GM04504 (cell line): ENCODE measurements at regions not wholly inside any gene's neighbourhood (a gene's known extent, or its start where the extent isn't known, plus 50 kb on each side); places are given as distances from the start of the nearest gene placed in this dataset.
"Not testable (repeated sequence)": the region's sequence is repeated elsewhere in the genome, so short reads cannot be mapped to it uniquely, and the experiment has no call there.

Experiments
- DNase-seq: peaks from one replicate; pipeline ENCODE4 v3.0.0-alpha.2; 2012; ENCODE audit warnings: low read depth

GRCh38 chr6:92522589-92522988, 896.8 kb downstream of the EPHA7 start:
- DNase-seq: no peak

DNA sequence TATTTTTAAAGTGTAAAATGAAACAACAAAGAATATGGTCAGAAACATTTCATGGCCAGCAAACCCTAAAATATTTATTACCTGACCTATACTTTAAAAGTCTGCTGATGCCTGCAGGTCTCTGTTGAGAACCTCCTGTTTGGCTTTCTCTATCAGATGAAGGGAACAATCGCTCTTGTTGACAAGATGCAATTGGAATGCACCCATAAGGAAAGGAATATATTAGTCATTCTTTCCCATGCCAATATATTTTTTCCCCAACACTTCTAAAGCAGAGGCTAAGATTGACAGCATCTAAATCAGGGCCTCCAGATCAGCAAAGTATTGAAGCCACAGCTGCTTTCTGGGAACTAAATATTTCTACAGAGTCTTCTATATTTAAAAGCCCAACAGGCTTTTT, 897.8 kb downstream of the EPHA7 start:
- no peak for DNase-seq

DNA sequence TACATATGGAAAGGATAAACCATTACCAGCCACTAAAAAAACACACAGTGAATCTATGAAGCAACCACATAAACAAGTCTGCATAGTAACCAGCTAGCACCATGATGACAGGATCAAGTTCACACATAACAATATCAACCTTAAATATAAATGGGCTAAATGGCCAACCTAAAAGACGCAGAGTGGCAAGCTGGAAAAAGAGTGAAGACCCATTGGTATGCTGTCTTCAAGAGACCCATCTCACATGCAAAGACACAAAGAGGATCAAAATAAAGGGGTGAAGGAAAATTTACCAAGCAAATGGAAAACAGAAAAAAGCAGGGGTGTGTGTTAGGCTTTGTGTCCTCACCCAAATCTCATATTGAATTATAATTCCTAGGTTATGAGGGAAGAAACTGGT, 909.2 kb downstream of the EPHA7 start:
- DNase-seq: no peak

GRCh38 chr6:92507552-92507951, 911.8 kb downstream of the EPHA7 start:
- DNase-seq: no peak

- no peak for DNase-seq
Measured at GRCh38 chr6:92504509-92504908, 914.9 kb downstream of the EPHA7 start.

GRCh38 chr6:92497281-92497680, 922.1 kb downstream of the EPHA7 start:
- no peak for DNase-seq

DNA sequence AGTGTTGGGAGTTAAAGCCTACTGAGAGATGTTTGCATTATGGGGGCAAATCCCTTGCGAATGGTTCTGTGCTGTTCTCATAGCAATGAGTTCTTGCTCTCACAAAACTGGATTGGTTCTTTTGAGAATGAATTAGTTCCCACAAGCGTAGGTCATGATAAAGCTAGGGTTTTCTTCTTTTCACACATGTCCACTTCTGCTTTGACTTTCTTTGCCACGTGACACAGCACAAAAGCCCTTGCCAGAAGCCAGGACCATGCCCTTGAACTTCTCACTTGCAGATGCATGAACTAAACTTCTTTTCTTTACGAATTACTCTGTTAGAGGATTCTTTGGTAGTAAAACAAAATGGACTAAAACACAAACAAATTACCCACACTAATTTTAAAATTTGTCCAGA, 922.8 kb downstream of the EPHA7 start:
- DNase-seq: no peak

DNA sequence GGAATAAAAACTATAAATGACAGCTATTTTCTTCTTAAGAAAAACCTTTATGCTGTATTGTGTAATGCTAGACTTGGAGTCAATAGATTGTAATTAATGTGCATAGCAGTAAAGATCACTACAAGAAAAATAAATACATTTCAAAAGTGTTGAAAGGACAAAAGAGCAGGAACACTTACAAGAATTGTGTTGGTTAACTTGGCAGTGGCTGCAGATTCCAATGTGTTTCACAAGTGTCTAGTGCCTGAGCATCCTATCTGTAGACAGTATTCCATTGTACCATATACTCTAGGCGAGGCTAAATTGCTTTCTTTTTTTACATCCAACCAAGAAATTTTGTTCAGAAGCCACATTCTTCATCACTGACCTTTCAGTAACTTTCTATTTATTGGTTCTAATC, 924.1 kb downstream of the EPHA7 start:
- DNase-seq: no peak

- DNase-seq: no peak
Measured at GRCh38 chr6:92485487-92485886, 933.9 kb downstream of the EPHA7 start.

GRCh38 chr6:92479831-92480230, 939.5 kb downstream of the EPHA7 start:
- no peak for DNase-seq

- DNase-seq: no peak
Measured at GRCh38 chr6:92473056-92473455, 946.3 kb downstream of the EPHA7 start.

DNA sequence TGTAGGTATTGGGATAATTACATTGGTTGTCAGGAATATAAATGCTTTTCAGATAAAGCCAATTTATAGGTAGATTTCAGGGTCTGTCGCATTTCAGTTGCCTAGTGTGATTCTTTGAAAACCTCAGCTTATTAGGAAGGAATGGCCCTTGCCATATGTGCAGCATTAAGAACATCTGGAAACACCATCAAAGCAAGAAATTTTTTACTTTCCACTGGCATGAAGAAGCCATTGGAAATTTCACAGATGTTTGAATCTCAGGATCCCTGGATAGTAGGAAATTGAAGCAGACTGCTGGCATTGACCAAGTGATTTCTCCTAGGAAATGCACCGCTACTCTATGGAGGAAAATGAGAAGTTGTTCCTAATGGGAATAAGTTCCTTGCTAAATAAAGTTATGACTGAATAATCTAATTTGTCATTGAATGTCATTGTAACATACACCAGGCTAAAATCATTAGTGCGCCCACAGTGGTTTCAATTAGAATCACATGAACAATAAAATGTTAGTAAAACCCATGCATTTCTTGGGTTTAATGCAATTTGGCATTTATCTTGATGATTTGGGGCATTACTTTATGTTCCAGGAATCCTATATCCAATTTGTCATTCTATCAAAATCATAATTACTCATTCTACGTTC, 950.1 kb downstream of the EPHA7 start:
- DNase-seq: no peak

- no peak for DNase-seq
Measured at GRCh38 chr6:92468066-92468465, 951.3 kb downstream of the EPHA7 start.

DNA sequence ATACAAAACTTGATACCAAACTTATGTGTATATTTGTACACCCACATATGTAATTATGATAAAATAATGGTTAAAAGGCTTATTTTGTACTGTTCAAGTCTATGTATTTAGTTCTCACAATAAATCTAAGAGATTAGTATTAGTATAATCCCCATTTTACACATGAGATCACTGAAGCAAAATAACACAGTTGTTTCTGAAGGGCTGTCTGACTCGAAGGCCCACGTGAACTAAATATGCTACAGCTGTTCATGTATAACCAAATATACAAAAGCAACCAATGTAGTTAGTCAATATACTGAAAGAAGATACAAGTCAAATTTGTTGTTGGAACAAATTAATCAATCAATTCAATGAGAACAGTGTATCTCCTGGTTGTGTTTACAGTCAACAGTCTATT, 959.2 kb downstream of the EPHA7 start:
- no peak for DNase-seq

- DNase-seq: no peak
Measured at GRCh38 chr6:92459606-92460005, 959.8 kb downstream of the EPHA7 start.

- no peak for DNase-seq
Measured at GRCh38 chr6:92446052-92446451, 973.3 kb downstream of the EPHA7 start.

DNA sequence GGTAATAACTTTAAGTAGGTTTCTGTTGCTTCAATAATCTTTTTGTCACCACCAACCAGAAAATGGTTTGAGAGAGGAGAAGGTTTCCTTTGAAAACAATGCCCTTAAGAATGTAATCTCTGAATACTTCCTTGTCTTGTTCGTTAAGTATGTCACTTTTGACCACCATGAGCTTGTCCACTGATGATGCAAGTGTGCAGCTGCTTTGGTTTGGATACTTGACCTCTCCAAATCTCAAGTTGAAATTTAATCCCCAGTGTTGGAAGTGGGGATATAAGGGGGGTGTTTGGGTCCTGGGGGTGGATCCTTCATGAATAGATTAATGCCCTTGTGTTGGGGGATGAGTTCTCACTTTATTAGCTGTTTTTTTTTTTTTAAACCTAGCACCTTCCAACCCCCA, 985.4 kb downstream of the EPHA7 start:
- DNase-seq: no peak

DNA sequence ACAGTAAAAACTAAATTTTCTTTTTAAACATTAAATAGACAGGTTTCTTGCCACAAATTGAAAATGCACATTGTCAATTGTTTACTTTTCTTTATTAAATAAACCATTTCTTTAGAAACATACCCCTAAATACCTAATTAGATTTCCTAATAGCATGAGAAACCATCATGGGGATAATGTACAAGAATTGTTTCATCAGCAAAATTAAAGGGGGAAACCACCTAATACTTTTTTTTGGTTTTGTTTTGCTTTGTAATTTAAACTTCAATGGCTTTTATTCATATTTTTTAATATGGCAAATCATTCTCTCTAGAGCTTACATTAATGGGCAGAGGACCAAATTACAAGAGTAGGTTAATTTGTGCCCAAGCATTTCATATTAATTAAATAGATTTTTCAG, 987.9 kb downstream of the EPHA7 start:
- no peak for DNase-seq

DNA sequence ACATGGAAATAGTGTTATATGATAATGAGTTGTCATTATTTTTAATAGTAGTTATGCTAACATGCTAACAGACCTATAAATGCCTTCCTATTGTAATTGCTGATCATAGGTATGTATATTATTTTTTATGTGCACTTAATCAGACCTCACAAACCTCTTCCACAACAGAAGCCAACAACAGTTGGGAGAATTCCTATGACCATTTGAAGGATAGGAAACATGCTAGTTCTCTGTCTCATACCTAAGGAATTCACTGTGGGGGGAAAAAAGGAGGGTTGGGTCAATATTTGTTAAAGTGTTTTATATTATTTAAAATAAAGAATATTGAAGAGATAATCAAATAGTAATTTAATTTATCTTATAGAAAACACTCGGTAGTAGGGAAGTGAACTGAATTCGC, 990.9 kb downstream of the EPHA7 start:
- no peak for DNase-seq

DNA sequence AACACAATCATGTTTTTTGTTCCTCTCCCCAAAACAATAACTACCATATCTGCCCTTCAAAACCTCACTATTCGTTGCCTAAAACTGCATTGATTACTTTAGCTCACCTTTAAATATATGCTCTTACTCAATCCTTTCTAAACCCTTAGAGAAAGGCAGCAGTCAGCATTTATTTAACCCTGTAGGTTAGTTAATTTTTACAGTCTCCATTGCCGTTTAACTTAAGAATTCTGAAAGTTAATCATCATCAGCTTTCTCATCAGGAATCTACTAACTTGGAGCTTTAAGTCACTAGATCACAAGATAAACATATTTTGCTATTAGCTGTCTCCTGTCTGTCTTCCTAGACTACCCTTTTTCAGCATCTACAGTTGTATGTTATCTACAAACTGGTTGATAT, 991.9 kb downstream of the EPHA7 start:
- no peak for DNase-seq

DNA sequence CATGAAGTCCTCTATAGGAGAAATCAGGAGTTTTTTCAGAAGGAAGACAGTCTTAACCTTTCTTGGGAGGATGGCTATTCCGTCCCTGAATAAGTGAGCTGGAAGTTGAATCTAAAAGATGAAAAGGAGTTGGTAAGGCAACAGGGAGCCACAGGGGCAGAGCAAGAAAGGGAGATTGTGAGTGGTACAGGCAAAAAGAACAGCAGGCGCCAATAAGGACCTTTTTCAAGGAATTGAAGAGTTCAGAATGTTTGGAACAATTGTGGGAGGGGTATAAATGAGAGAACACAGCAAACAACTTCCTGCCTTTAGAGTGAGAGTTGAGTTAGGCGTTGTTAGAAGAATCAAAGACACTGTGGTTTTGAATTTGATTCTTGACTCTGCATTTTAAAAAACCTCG, 1003.7 kb downstream of the EPHA7 start:
- no peak for DNase-seq

DNA sequence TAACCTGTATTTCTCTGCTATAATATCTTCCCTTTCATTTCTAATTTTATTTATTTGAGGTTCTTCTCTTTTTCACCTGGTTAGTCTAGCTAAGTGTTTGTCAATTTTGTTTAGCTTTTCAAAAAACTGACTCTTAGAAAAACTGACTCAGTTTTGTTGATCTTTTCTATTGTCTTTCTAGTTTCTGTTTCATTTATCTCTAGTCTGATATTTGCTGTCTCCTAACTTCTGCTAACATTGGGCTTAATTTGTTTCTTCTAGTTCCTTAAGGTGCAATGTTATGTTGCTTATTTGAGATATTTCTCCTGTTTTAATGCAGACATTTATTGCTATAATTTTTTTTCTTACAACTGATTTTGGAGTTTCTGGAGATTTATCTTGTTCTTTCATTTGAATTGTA, 1011.0 kb downstream of the EPHA7 start:
- DNase-seq: no peak

DNA sequence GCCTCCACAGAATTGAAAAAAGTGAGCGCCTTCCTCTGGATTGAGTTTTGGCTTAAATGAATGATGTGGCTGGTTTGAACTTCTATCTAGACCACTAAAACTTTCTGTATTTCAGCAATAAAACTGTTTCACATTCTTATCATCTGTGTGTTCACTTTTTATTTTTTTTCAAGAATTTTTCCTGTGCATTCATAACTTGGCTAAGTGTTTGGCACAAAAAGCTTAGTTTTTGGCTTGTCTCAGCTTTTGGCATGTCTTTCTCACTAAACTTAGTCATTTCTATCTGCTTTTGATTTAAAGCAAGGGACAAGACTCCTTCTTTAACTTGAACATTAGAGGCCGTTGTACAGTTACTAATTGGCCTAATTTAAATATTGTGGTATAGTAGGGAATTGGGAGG, 1015.1 kb downstream of the EPHA7 start:
- DNase-seq: no peak

DNA sequence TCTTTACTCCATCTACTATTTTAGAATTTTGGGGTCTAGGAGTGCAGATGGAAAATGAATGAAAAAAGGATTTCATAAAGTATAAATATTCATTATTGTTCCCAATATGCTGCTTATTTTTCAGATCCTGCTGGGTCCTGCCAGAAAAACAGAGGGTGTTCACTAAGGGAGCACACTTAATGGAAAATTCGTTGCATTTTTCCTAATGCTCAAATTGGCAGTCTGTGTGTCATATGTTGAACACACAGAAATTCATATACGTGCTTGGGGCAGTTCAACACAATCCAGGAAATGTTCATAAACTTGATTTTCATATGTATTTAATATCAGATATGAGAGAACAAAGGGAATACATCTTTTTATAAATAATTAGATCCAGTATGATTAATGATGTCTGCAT, 1019.4 kb downstream of the EPHA7 start:
- DNase-seq: no peak

GRCh38 chr6:92388706-92389105, 1030.7 kb downstream of the EPHA7 start:
- not testable (repeated sequence) for DNase-seq
